Liver (tissue), 8 donors: ENCODE measurements at regions not wholly inside any gene's neighbourhood (a gene's known extent, or its start where the extent isn't known, plus 50 kb on each side); places are given as distances from the start of the nearest gene placed in this dataset.
A peak's percentile ranks its signal among the peaks of the same experiment; 100 is the strongest.

ENCODE experiments used
- DNase-seq: peaks from one replicate; pipeline ENCODE4 v3.0.0-alpha.2; 2017; ENCODE audit warnings: low spot score
- H3K27ac ChIP-seq, 2 donors: one replicate each; pipeline ENCODE4 v1.7.0; 2013; ENCODE audit warnings: inconsistent platforms in 2 of 2, low read length in 2 of 2, control low read depth in 1 of 2, low read depth in 1 of 2, mild to moderate bottlenecking in 1 of 2
- H3K27me3 ChIP-seq, 4 donors: one replicate each; pipeline versions ENCODE4 v1.6.1 to v1.7.0; 2013; ENCODE audit warnings: low read length in 3 of 4, inconsistent platforms in 1 of 4, mild to moderate bottlenecking in 1 of 4, moderate library complexity in 1 of 4; ENCODE audit not compliant: control insufficient read depth in 4 of 4, insufficient read depth in 4 of 4
- H3K36me3 ChIP-seq, 4 donors: one replicate each; pipeline versions ENCODE4 v1.6.1 to v1.7.0; 2013; ENCODE audit warnings: low read length in 3 of 4, mild to moderate bottlenecking in 3 of 4, low read depth in 1 of 4, moderate library complexity in 1 of 4; ENCODE audit not compliant: control insufficient read depth in 4 of 4, insufficient read depth in 3 of 4
- H3K4me1 ChIP-seq, 4 donors: one replicate each; pipeline versions ENCODE4 v1.6.1 to v1.7.0; 2013; ENCODE audit warnings: low read length in 3 of 4, mild to moderate bottlenecking in 3 of 4, moderate library complexity in 1 of 4; ENCODE audit not compliant: control insufficient read depth in 4 of 4, insufficient read depth in 4 of 4
- H3K4me3 ChIP-seq, 3 donors: one replicate each; pipeline versions ENCODE4 v1.6.1 to v1.7.0; 2013; ENCODE audit warnings: low read length in 3 of 3, control low read depth in 1 of 3, low read depth in 1 of 3, mild to moderate bottlenecking in 1 of 3
- H3K9ac ChIP-seq, 2 donors: one replicate each; pipeline ENCODE4 v1.7.0; 2013; ENCODE audit warnings: low read length in 2 of 2, mild to moderate bottlenecking in 2 of 2, moderate library complexity in 2 of 2, control low read depth in 1 of 2, low read depth in 1 of 2
- H3K9me3 ChIP-seq, 4 donors: one replicate each; pipeline versions ENCODE4 v1.6.1 to v1.7.0; 2013; ENCODE audit warnings: low read length in 3 of 4; ENCODE audit not compliant: control insufficient read depth in 4 of 4
- ATF3 ChIP-seq: IDR thresholded peaks from 2 replicates; pipeline ENCODE4 v1.6.1; 2016; ENCODE audit warnings: antibody characterized with exemption
- CTCF ChIP-seq: fragments of 150-350 bp; IDR thresholded peaks from 2 replicates; pipeline ENCODE4 v1.5.1; 2017; ENCODE audit warnings: improper control_type of control experiment, low read depth, low read length; ENCODE audit not compliant: missing input control
- EGR1 ChIP-seq, 2 donors: IDR thresholded peaks; 2 replicates each; pipeline ENCODE4 v1.6.1; 2016 to 2018; ENCODE audit warnings: antibody characterized with exemption in 2 of 2, low read depth in 2 of 2
- FOXA1 ChIP-seq: IDR thresholded peaks from 2 replicates; pipeline ENCODE4 v1.6.1; 2016; ENCODE audit warnings: antibody characterized with exemption
- FOXA2 ChIP-seq: IDR thresholded peaks from 2 replicates; pipeline ENCODE4 v1.6.1; 2016; ENCODE audit warnings: antibody characterized with exemption
- GABPA ChIP-seq, 2 donors: IDR thresholded peaks in 1 of 2; conservative IDR thresholded peaks in 1 of 2; 2 replicates each; pipeline ENCODE4 v1.6.1; 2016; ENCODE audit warnings: antibody characterized with exemption in 2 of 2, mild to moderate bottlenecking in 1 of 2, moderate library complexity in 1 of 2
- HNF4A ChIP-seq, 2 donors: conservative IDR thresholded peaks; 2 replicates each; pipeline ENCODE4 v1.6.1; 2016; ENCODE audit warnings: antibody characterized with exemption in 2 of 2, mild to moderate bottlenecking in 2 of 2
- HNF4G ChIP-seq: IDR thresholded peaks from 2 replicates; pipeline ENCODE4 v1.6.1; 2016; ENCODE audit warnings: antibody characterized with exemption
- JUND ChIP-seq, 2 donors: IDR thresholded peaks; 2 replicates each; pipeline ENCODE4 v1.6.1; 2016; ENCODE audit warnings: antibody characterized with exemption in 2 of 2
- MAX ChIP-seq: IDR thresholded peaks from 2 replicates; pipeline ENCODE4 v1.6.1; 2016; ENCODE audit warnings: antibody characterized with exemption
- NR2F2 ChIP-seq: IDR thresholded peaks from 2 replicates; pipeline ENCODE4 v1.6.1; 2016; ENCODE audit warnings: antibody characterized with exemption
- RAD21 ChIP-seq, 2 donors: IDR thresholded peaks; 2 replicates each; pipeline ENCODE4 v1.6.1; 2016; ENCODE audit warnings: antibody characterized with exemption in 2 of 2, mild to moderate bottlenecking in 2 of 2
- REST ChIP-seq: IDR thresholded peaks from 2 replicates; pipeline ENCODE4 v1.6.1; 2016; ENCODE audit warnings: antibody characterized with exemption, mild to moderate bottlenecking
- RXRA ChIP-seq, 2 donors: IDR thresholded peaks; 2 replicates each; pipeline ENCODE4 v1.6.1; 2017 to 2018; ENCODE audit warnings: antibody characterized with exemption in 2 of 2, mild to moderate bottlenecking in 1 of 2
- SP1 ChIP-seq: IDR thresholded peaks from 2 replicates; pipeline ENCODE4 v1.6.1; 2018; ENCODE audit warnings: antibody characterized with exemption, mild to moderate bottlenecking
- TAF1 ChIP-seq: conservative IDR thresholded peaks from 2 replicates; pipeline ENCODE4 v1.6.1; 2016; ENCODE audit warnings: antibody characterized with exemption, mild to moderate bottlenecking
- YY1 ChIP-seq: IDR thresholded peaks from 2 replicates; pipeline ENCODE4 v1.6.1; 2016; ENCODE audit warnings: antibody characterized with exemption, mild to moderate bottlenecking
- ZBTB33 ChIP-seq: IDR thresholded peaks from 2 replicates; pipeline ENCODE4 v1.6.1; 2016; ENCODE audit warnings: antibody characterized with exemption
- WGBS: extraction: QIAGEN DNeasy Blood & Tissue Kit; methylation state at CpG from one replicate; pipeline ENCODE4 v1.1.7; 2013; 5-methylcytosine and 5-hydroxymethylcytosine counted together
- donor health status: healthy.
- donor health status: healthy.
- donor health status: healthy.
- donor health status: healthy.
- donor health status: healthy.

- Histone ChIP-seq H3K27ac (peak overlapping the region; percentile 80 to 90), H3K4me3 (peak overlapping the region; percentile 38 to 50 (median 43)), H3K27me3 (peaks cover 0 to 2% (median 0%) of the 10 kb centered on the region in 4 donors), H3K9me3 (no peaks in the 10 kb centered on the region), H3K36me3 (no peaks in the 10 kb centered on the region), H3K9ac (peak overlapping the region in 1 of 2 donors; percentile 41), H3K4me1 (peaks cover 3 to 10% (median 9%) of the 10 kb centered on the region in 4 donors)
- TF ChIP-seq RAD21 (IDR thresholded peaks at IDR 0.05) (peak; percentile 59 to 62), TAF1 (no peak), NR2F2 (peak; percentile 45), JUND (IDR thresholded peaks at IDR 0.05) (peak; percentile 45 to 88), RXRA (IDR thresholded peaks at IDR 0.05) (peak; percentile 91 to 96), MAX (peak; percentile 87), FOXA2 (peak; percentile 85), GABPA (IDR thresholded peaks at IDR 0.05 in 1 of 2, conservative IDR thresholded peaks at IDR 0.05 in 1 of 2) (peak in 1 of 2 donors; percentile 60), HNF4G (peak; percentile 59), REST (peak; percentile 53), YY1 (peak; percentile 90), FOXA1 (peak; percentile 47), HNF4A (conservative IDR thresholded peaks at IDR 0.05) (peak; percentile 75 to 87), ZBTB33 (peak; percentile 82), CTCF (no peak), SP1 (peak; percentile 72), EGR1 (IDR thresholded peaks at IDR 0.05; ENCODE audit: low read depth in 2 of 2) (peak in 1 of 2 donors; percentile 57), ATF3 (no peak)
- no peak for DNase-seq
- 26% methylated on average over 12 of the region's 12 CpGs for WGBS
These were observed 156.0 kb upstream of the DIO3 start for GRCh38 chr14:101405171-101405883.
